GM19463 (cell line): ENCODE measurements at regions not wholly inside any gene's neighbourhood (a gene's known extent, or its start where the extent isn't known, plus 50 kb on each side); places are given as distances from the start of the nearest gene placed in this dataset.
"Not testable (repeated sequence)": the region's sequence is repeated elsewhere in the genome, so short reads cannot be mapped to it uniquely, and the experiment has no call there.

Source experiments
- ATAC-seq: cut with Tn5 transposase; IDR thresholded peaks from one replicate; pipeline ENCODE4 v1.9.1; 2021; ENCODE audit warnings: mild to moderate bottlenecking, moderate library complexity; ENCODE audit not compliant: unreplicated experiment

- ATAC-seq, result not testable (repeated sequence)
Measured at GRCh38 chr4:29117231-29117722, 1602.9 kb upstream of the PCDH7 start.

- no peak for ATAC-seq
Measured at GRCh38 chr4:29121586-29121985, 1598.6 kb upstream of the PCDH7 start.

DNA sequence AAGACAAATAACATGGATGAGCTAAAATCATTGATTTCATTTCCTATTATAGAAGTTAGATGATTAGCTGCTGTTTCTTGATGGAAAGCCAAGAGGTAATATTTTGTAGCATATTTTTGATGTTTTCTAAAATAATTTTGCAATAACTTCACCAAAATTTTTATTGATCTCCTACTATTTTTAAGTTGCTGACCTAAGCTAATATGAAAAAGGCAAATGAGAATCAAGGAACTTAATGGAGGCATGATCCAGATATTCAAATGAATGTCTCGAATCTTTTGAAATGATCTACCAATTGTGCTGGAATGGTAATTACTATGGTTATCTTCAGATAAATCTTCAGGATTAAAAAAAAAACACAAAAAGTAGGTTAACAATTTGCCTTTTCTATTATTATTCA lies 1591.4 kb upstream of the PCDH7 start:
- no peak for ATAC-seq

DNA sequence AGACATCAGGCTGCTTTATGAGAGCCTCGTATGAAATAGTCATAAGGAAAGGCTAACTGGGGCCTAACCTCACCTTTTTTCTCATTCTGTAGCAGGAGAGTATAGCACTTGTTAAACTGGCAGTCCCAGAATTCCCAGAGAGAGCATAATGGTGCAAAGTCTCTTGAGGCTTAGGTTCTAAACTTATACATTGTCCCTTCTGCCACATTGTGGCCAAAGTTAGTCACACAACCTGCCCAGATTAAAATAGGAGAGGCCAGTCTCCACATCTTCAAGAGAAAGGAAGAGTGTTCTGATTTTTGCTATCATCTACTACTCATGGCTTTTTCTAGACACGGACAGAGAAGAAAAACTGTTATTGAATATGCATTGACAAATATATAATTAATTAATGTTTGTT lies 1588.9 kb upstream of the PCDH7 start:
- no peak for ATAC-seq

DNA sequence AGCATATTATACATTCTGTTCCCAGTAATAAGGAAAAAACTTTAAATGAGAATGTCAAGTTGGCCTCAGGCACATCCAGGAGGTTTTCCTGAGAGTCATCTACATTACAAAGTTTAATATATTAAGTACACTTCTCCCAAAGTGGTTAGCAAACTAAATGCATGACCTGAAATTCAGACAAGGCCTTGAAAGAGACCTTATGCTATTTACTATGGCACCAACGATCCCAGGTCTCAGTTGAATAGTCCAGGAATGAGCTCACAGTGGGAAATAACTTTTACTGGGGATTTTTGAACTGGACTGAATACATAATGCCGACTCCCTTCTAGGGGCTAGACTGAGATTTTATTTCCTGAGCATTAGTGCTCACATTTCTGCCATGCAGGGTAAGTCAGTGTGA lies 1577.5 kb upstream of the PCDH7 start:
- no peak for ATAC-seq

DNA sequence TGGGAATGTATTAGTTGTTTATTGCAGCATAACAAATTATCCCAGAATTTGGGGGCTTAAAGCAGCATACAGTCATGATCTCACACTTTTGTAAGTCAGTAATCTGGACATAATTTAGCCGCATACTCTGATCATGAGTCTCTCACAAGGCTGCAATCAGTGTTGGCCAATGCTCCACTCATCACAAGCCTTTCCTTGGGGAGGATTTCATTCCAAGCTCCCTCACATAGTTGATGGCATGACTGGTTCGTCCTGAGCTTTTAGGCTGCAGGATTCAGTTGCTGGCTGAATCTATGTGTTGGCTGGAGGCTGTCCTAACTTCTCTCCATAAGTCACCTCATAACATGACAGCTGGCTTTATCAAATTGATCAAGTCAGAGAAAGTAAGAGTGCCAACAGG lies 1568.6 kb upstream of the PCDH7 start:
- no peak for ATAC-seq

DNA sequence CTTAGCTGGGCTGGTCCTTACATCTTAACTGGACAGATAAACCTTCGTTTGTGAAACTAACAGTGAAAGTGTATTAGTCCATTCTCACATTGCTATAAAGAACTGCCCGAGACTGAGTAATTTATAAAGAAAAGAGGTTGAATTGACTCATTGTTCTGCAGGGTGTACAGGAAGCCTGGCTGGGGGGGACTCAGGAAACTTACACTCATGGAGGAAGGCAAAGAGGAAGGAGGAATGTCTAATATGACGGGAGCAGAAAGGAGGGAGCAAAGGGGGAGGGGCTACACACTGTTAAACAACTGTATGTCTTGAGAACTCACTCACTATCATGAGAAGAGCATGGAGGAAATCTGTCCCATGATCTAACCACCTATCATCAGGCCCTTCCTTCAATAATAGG lies 1566.5 kb upstream of the PCDH7 start:
- ATAC-seq, result no peak

DNA sequence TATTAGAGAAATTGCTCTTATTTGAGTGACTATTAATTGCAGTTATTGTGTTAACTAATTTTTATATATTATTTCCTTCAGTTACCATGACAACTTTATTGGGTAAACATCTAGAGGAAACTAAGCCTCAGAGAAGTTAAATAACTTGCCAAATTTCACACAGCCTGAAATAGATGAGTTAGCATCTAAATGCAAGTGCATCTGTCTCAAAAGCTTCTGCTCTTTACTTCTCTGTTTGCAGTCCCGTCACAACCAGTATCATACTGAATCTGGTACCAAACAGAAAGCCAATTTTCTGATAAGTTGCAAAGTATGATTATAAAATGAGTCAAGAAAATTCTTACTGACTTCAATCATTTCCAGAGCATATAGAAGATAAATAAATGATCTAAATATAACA lies 1544.9 kb upstream of the PCDH7 start:
- no peak for ATAC-seq

DNA sequence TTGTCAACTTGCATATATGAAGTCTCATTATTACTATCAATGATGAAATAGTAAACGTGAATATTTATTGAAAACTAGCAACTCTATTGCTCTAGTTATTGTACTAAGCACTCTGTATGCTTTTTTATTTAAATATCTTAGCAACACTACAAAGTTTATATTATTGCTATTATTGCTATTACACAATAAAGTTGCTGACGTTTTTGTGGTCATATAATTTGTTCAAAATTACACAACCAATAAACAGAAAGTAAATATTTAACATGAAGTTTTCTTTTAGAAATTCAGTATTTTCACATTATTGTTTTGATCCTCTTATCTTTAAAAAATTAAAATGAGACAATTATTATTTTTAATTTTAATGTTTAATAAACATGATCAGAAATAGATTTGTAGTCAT lies 1521.1 kb upstream of the PCDH7 start:
- no peak for ATAC-seq

DNA sequence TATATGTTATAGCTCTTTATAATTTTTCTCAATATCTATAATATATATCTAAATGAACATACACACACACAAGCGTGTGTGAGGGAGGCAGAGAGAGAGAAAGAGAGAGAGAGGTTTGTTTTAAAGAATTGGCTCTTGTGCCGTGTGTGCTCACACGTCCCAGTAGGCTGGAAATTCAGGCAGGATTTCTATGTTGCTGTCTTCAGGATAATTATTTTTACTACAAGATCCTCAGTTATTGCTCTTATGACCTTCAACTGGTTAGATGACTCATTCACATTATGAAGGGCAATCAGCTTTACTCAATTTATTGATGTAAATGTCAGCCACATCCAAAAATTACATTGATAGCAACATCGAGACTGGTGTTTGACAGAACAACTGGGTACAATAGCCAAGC lies 1520.7 kb upstream of the PCDH7 start:
- ATAC-seq, result no peak

- no peak for ATAC-seq
Measured at GRCh38 chr4:29213020-29213419, 1507.1 kb upstream of the PCDH7 start.

DNA sequence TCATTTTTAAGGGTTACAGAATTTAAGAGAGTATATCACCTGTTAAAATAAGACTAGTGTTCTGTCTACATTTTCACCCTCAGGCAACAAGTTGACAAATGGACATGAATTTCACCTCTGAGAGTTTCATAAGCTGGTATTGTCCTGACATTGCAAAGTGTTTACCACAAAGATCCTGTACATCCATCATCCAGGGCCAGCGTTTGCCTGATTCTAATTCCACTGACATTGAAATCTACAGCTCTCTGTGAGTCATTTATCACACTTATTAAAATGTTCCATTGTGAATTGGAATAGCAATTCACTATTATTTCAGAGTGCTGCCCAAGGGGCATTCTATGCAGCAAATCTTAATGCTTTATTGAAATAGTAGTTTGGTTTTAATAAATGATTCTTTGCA lies 1499.4 kb upstream of the PCDH7 start:
- ATAC-seq, result no peak

DNA sequence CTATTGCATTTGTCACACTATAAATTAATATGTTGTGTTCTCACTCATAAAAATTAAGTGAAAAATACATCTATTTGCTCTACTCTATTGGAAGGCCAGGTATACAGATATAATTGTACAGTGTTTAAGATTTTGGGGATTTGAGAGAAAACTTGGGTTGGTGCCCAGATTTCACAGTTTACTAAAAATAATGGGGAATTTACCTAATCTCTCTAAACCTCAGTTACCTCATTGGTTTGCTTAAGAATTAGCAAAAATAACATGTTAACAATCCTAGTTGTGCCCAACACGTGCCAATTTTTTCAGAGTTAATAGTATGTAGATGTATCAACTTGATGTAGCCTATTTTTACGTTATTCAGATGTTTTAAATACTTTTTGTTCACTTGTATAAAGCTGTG lies 1495.3 kb upstream of the PCDH7 start:
- no peak for ATAC-seq

DNA sequence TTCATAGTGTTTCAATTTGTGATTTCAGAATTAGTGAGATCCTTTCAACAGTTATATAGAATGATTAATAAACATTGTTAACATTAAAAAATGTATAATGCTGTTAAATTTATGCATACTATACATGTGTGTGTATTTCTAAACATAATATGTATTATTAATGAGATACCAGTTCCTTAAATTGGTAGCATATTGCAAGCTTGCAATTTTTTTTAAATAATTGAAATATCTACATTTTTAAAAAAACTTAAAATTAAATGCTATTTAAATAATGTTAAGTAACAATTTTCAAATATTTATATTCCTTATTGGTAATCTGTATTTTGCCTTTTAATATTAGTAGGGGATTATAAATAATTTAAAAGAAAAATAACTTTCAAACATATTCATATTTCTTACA lies 1479.5 kb upstream of the PCDH7 start:
- ATAC-seq, result no peak

- no peak for ATAC-seq
Measured at GRCh38 chr4:29243054-29243453, 1477.1 kb upstream of the PCDH7 start.

DNA sequence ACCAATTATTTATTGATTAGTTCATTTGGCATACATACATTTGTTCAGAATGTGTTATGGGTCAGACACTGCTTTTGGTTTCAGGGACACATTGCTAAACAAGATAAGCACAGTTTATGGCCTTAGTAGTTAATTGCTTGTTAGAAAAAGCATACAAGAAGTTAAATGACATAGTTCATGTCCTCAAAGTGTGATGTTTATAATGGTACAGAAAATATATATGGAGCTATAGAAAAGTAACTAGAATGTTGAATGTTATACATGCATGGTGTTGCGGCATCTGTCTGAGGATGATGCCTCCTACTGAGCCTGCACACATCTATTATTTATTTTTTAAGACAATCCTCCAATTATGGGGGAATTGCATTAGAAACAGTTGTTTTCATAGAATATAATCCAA lies 1476.3 kb upstream of the PCDH7 start:
- ATAC-seq, result no peak

GRCh38 chr4:29259556-29259955 lies 1460.6 kb upstream of the PCDH7 start:
- no peak for ATAC-seq

- no peak for ATAC-seq
Measured at GRCh38 chr4:29262986-29263385, 1457.2 kb upstream of the PCDH7 start.

DNA sequence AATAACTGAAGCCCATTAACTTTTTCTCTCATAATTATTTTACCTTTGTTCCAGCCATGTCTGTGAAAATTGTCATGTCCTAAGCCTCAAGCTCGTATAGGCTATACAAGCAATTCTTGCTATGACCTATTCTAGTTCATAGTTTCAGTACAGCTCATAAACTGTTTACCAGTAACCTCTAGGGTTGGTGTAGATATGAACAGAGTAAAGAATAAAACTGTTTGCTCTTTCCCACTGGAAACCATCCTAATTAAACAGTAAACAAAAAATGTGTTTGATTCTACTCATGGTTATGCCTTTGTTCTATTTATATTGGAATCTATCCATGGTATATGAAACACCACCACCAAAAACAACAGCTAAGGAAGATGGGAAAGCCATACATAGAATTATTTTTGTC lies 1444.0 kb upstream of the PCDH7 start:
- no peak for ATAC-seq

DNA sequence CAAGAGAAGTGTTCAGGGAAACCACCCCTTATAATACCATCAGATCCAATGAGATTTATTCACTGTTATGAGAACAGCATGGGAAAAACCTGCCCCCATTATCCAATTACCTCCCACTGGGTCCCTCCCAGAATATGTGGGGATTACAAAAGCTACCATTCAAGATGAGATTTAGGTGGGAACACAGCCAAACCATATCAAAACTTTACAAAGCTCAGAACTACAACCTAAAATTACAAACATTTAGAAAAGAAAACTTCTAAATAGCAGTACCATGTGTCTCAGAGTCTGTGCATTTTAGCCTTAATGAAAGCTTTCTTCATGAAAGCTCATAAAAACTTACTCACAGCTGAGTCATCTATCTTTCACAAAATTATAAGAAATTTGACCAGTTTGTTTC lies 1442.8 kb upstream of the PCDH7 start:
- no peak for ATAC-seq

DNA sequence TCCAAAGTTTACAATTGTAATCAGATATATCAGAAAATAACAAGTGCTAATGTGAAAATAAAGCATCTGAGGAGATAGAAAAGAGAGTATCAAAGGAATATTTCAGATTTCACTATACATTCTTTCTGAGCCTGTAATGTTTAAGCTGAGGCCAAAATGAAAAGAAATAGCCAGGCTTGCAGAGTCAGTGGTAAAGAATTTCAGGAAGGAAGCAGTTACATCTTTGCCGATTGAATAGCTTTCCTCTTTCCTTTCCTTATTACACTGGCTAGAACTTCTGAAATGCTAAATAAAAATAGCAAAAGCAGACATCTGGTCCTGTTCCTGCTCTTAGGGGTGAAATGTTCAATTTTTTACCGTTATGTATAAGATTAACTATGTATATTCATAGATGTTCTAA lies 1441.6 kb upstream of the PCDH7 start:
- no peak for ATAC-seq

DNA sequence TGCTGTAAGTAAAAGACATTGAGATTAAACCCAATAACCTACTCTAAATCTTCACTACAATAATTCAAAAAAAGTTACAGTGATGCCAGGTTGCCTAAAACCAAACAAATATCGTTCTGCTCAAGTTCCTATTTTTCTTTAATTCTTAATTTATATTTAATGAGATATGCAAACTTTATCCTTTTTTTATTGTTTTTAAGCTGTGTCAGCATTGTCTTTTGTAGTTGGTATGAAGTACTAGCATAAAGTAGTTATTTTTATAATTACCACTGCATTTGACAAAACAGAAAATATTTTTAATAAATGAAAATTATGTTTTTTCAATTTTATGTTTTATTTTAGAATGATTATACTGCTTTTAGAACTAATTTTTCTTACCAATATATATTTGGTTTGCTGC lies 1431.1 kb upstream of the PCDH7 start:
- no peak for ATAC-seq

GRCh38 chr4:29295280-29295679 lies 1424.9 kb upstream of the PCDH7 start:
- ATAC-seq, result no peak

GRCh38 chr4:29304595-29304994 lies 1415.6 kb upstream of the PCDH7 start:
- no peak for ATAC-seq
